Mucosa of descending colon (tissue), 3 donors: ENCODE measurements at regions not wholly inside any gene's neighbourhood (a gene's known extent, or its start where the extent isn't known, plus 50 kb on each side); places are given as distances from the start of the nearest gene placed in this dataset.
"Not testable (repeated sequence)": the region's sequence is repeated elsewhere in the genome, so short reads cannot be mapped to it uniquely, and the experiment has no call there.

Source experiments
- ATAC-seq: fragments of 200-7000 bp; cut with Tn5 transposase; one replicate; pipeline ENCODE4 v1.9.1; 2020; ENCODE audit warnings: mild to moderate bottlenecking, moderate library complexity
- DNase-seq, 3 donors: peaks; one replicate each; pipeline ENCODE4 v3.0.0-alpha.2; 2020
- H3K36me3 ChIP-seq: fragments of 200-600 bp; one replicate; pipeline ENCODE4 v1.8.0; 2021; ENCODE audit warnings: low read depth, mild to moderate bottlenecking
- H3K4me1 ChIP-seq: fragments of 200-600 bp; one replicate; pipeline ENCODE4 v1.8.0; 2021; ENCODE audit warnings: low read depth, mild to moderate bottlenecking
- H3K4me3 ChIP-seq: fragments of 200-600 bp; one replicate; pipeline ENCODE4 v1.8.0; 2021; ENCODE audit warnings: mild to moderate bottlenecking
- H3K9me3 ChIP-seq: fragments of 200-600 bp; one replicate; pipeline ENCODE4 v1.8.0; 2021; ENCODE audit warnings: mild to moderate bottlenecking
- CTCF ChIP-seq: fragments of 200-600 bp; IDR thresholded peaks from one replicate; pipeline ENCODE4 v1.8.0; 2022; ENCODE audit warnings: antibody characterized with exemption, mild to moderate bottlenecking
- intact Hi-C, 2 donors: fragments of 100-400 bp; cut with DNase I in 1 of 2; cut with micrococcal nuclease in 1 of 2; formaldehyde crosslinking; loops; one replicate each; pipeline versions ENCODE4 v1.11.0 to v1.11.1; 2022; cut with DNase I, micrococcal nuclease
- donor health status: DM: no; HTN: no; CAD: no; lungs with moderate emphysema.
- donor health status: DM: no; HTN: no; CAD: no.
- donor health status: DM: no; HTN: yes; CAD: no.

GRCh38 chr7:119096683-119097082, 872.2 kb downstream of the ANKRD7 start:
- Histone ChIP-seq H3K4me3 (no peak overlapping the region), H3K9me3 (no peaks in the 10 kb centered on the region), H3K36me3 (no peaks in the 10 kb centered on the region), H3K4me1 (no peaks in the 10 kb centered on the region)
- TF ChIP-seq CTCF: no peak
- ATAC-seq: no peak
- intact Hi-C loops: no loop called here
- DNase-seq: no peak

GRCh38 chr7:119100611-119101258, 876.2 kb downstream of the ANKRD7 start:
- H3K9me3 ChIP-seq, ATAC-seq, H3K4me1 ChIP-seq, H3K36me3 ChIP-seq, H3K4me3 ChIP-seq, DNase-seq, intact Hi-C loops: not testable (repeated sequence)

GRCh38 chr7:119102291-119102690, 877.8 kb downstream of the ANKRD7 start:
- DNase-seq (no peak), ATAC-seq (no peak)
- intact Hi-C loops: no loop called here
- no peaks in the 10 kb centered on the region for H3K9me3 ChIP-seq
- no peak overlapping the region for H3K4me3 ChIP-seq
- no peaks in the 10 kb centered on the region for H3K4me1 ChIP-seq
- no peaks in the 10 kb centered on the region for H3K36me3 ChIP-seq
- TF ChIP-seq CTCF: no peak

- Histone ChIP-seq H3K4me3 (no peak overlapping the region), H3K36me3 (no peaks in the 10 kb centered on the region), H3K9me3 (no peaks in the 10 kb centered on the region), H3K4me1 (no peaks in the 10 kb centered on the region)
- intact Hi-C loops: no loop called here
- no peak for TF ChIP-seq CTCF
- DNase-seq: no peak
- no peak for ATAC-seq
These were observed 880.9 kb downstream of the ANKRD7 start for GRCh38 chr7:119105381-119105780.

GRCh38 chr7:119123326-119123725, 898.8 kb downstream of the ANKRD7 start:
- DNase-seq (no peak), ATAC-seq (no peak)
- Histone ChIP-seq H3K4me3 (no peak overlapping the region), H3K9me3 (no peaks in the 10 kb centered on the region), H3K4me1 (no peaks in the 10 kb centered on the region), H3K36me3 (no peaks in the 10 kb centered on the region)
- intact Hi-C loops: no loop called here
- no peak for TF ChIP-seq CTCF

GRCh38 chr7:119127706-119128105, 903.2 kb downstream of the ANKRD7 start:
- Histone ChIP-seq H3K4me3 (no peak overlapping the region), H3K4me1 (no peaks in the 10 kb centered on the region), H3K9me3 (no peaks in the 10 kb centered on the region), H3K36me3 (no peaks in the 10 kb centered on the region)
- ATAC-seq (no peak), DNase-seq (no peak)
- TF ChIP-seq CTCF: no peak
- intact Hi-C loops: no loop called here
